Peyer's patch (tissue), 4 donors: ENCODE measurements at regions not wholly inside any gene's neighbourhood (a gene's known extent, or its start where the extent isn't known, plus 50 kb on each side); places are given as distances from the start of the nearest gene placed in this dataset.

Source experiments
- CTCF ChIP-seq, 6 experiments: fragments of 450-650 bp in 4 of 6; fragments of 200-600 bp in 2 of 6; sonication (generic) in 1 of 6; IDR thresholded peaks; one replicate each; pipeline ENCODE4 v1.5.1; 2017 to 2019; ENCODE audit warnings: antibody characterized with exemption in 6 of 6, mild to moderate bottlenecking in 3 of 6, moderate library complexity in 1 of 6
- POLR2A ChIP-seq, 2 donors: fragments of 450-650 bp; IDR thresholded peaks; one replicate each; pipeline ENCODE4 v1.5.1; 2017; ENCODE audit warnings: antibody characterized with exemption in 2 of 2, mild to moderate bottlenecking in 2 of 2, moderate library complexity in 2 of 2

GRCh38 chr10:4909118-4909517 lies 54.1 kb upstream of the AKR1C1 start:
- TF ChIP-seq CTCF (IDR thresholded peaks at IDR 0.05) (no peak), POLR2A (IDR thresholded peaks at IDR 0.05) (no peak)
